HAP-1 (cell line): ENCODE measurements at regions not wholly inside any gene's neighbourhood (a gene's known extent, or its start where the extent isn't known, plus 50 kb on each side); places are given as distances from the start of the nearest gene placed in this dataset.

Source experiments
- DNase-seq, 2 experiments: peaks; one replicate each; pipeline ENCODE4 v3.0.0-alpha.2; 2016 to 2020; ENCODE audit warnings: low spot score in 2 of 2
- H3K27me3 ChIP-seq: fragments of 250-450 bp; sonication (Bioruptor Pico); 2 replicates; pipeline ENCODE4 v1.5.1; 2020; ENCODE audit warnings: low read depth, mild to moderate bottlenecking, moderate library complexity
- H3K36me3 ChIP-seq: fragments of 250-450 bp; sonication (Bioruptor Pico); replicated peaks from 2 replicates; pipeline ENCODE4 v1.5.1; 2020; ENCODE audit warnings: mild to moderate bottlenecking
- H3K4me1 ChIP-seq: fragments of 250-450 bp; sonication (Bioruptor Pico); 2 replicates; pipeline ENCODE4 v1.5.1; 2020; ENCODE audit warnings: mild to moderate bottlenecking
- H3K4me3 ChIP-seq: fragments of 250-450 bp; sonication (Bioruptor Pico); 2 replicates; pipeline ENCODE4 v1.5.1; 2020; ENCODE audit warnings: mild to moderate bottlenecking, moderate library complexity
- H3K9me3 ChIP-seq: fragments of 250-450 bp; sonication (Bioruptor Pico); 2 replicates; pipeline ENCODE4 v1.5.1; 2020; ENCODE audit warnings: mild to moderate bottlenecking, moderate library complexity
- in situ Hi-C: fragments of 300-500 bp; cut with MboI; formaldehyde crosslinking; loops from 3 replicates; pipeline ENCODE4 v1.14.3; 2020; ENCODE audit warnings: low sequenced_read_pairs, inconsistent platforms, mixed read lengths

GRCh38 chr9:90547896-90548295 lies 94.7 kb downstream of the DIRAS2 start:
- in situ Hi-C loops: no loop called here
- DNase-seq: no peak
- Histone ChIP-seq H3K4me1 (no peaks in the 10 kb centered on the region), H3K36me3 (no peaks in the 10 kb centered on the region), H3K27me3 (no peaks in the 10 kb centered on the region), H3K9me3 (no peaks in the 10 kb centered on the region), H3K4me3 (no peak overlapping the region)

DNA sequence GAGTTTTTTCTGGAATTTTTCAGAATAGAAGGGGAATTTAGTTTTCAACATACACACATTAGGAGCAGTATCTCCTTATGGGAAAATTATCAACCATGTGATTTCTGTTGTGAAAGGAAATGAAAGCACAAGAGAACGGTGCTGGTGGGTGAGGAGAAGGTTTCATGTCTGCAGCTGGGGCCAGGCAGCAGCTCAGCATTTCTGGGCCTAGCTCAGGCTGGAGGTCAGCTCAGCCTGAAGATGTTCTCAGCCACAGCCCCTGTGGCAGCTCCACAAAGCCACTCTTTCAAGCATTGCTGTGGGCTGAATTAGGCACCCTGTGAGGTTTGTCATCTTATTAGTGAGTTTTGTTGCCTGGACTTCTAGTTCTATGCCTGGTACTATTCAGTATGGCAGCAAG lies 90.3 kb downstream of the DIRAS2 start:
- no peaks in the 10 kb centered on the region for H3K4me1 ChIP-seq
- no peaks in the 10 kb centered on the region for H3K27me3 ChIP-seq
- in situ Hi-C loops: no loop called here
- no peaks in the 10 kb centered on the region for H3K36me3 ChIP-seq
- no peak overlapping the region for H3K4me3 ChIP-seq
- DNase-seq: no peak
- no peaks in the 10 kb centered on the region for H3K9me3 ChIP-seq

DNA sequence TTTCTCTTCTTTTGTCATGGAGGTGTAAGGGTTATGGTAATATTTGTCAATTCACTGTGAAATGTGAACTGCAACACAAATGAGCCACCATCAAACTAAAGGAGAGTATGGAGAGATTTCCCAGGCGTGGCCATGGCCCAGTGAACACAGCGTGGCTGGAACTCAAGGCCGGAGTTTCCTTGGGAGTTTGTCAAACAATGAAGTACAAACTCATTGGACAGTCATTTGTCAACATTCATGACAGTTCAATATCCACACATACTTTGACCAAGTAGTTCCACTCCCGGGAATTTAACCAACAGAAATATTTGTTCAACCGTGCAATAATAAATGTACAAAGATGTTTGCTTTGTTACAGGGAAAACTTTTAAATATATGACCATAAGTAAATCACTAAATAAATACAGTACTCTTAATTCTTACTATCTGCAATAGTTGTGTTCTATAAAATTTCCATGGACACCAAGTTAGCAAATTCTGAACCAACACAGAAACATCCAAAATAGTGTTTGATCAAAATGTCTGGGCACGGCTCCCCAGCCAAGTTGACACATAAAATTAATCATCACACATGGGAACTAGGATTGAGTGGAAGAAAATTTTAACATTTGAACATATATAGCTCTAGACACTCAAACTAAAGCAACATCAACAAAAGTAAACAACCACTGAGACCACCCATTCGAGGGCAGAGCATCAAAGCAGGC lies 87.1 kb downstream of the DIRAS2 start:
- H3K4me1 ChIP-seq: no peaks in the 10 kb centered on the region
- H3K27me3 ChIP-seq: no peaks in the 10 kb centered on the region
- no peaks in the 10 kb centered on the region for H3K36me3 ChIP-seq
- no peaks in the 10 kb centered on the region for H3K9me3 ChIP-seq
- no peak overlapping the region for H3K4me3 ChIP-seq
- in situ Hi-C loops: no loop called here
- no peak for DNase-seq

DNA sequence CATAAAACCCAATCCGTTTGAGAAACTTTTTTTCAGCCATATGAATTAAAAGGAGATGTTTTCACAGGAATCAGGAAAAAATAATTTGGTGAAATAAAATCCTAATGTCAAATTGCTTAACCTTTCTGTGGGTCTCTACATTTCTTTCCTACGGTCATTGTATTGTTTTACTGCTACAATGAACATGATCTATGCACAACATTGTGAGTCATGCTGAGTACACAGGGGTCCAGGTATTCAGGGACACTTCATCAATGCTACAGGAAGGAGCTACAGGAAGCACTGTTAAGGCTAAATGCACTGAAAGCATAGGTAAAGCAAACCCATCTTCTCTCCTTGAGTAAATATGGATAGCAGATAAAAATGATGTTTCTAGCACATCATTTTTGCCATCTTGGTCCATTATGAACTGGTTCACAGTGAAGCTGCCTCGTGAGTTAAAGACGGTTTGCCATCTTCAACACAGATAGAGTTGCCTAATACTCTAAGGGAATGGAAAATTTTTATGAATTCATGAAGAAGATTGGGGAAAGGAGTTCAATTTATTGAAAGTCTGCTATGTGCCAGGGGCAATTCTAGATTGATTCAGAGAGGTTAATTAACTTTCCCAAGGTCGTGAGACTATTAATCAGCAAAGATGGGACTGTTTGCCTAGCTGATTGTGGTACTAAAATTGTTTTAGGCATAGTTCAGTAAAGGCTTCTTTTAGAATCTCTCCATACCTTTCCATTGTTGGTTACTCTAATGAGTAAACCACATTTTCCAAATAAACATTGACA lies 85.5 kb downstream of the DIRAS2 start:
- Histone ChIP-seq H3K9me3 (no peaks in the 10 kb centered on the region), H3K4me1 (no peaks in the 10 kb centered on the region), H3K4me3 (no peak overlapping the region), H3K36me3 (no peaks in the 10 kb centered on the region), H3K27me3 (no peaks in the 10 kb centered on the region)
- DNase-seq: no peak
- in situ Hi-C loops: no loop called here

DNA sequence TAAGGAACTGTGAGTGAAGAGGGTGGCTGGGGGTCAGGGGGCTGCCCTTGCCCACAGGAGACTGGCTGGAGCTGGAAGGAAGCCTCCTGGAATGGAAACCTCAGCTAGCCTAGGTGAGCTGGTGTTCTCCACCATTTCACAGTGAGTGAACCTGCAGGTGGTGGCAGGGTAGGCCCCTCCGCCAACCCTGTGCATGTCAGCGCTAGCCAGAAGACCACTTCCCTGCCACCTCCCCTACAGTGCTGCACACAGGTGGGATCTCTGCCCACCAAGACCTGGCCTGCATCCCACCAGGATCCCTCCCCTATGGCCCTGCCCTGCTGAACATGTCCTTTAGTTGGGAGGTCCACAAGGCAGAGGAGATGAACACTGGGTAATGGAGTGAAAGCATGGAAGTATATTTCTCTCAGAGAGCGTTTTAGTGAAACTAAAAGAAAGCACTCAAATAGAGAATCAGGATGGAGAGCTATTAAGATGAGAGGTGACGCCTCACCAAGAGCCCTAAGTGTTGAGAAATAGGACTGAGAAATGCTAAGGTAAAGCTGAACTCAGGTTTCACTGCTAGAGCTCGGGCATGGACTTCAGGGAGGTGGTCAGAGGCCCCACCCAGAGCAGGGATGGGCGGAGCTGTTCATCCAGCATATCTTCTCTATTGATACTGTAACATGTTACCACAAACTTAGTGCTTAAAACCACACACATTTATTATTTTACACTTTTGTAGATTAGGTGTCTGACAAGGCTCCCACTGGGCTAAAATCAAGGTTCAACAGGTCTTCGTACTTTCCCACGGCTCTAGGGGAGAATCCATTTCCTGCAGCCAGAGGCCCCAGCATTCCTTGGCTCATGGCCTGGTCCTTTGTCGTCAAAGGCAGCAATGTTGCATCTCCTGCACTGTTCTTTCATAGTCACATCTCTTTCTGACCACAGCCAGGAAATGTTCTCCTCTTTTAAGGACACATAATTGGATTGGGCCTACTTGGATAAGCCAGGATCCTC lies 83.2 kb downstream of the DIRAS2 start:
- in situ Hi-C loops: no loop called here
- Histone ChIP-seq H3K27me3 (no peaks in the 10 kb centered on the region), H3K4me3 (no peak overlapping the region), H3K9me3 (no peaks in the 10 kb centered on the region), H3K4me1 (no peaks in the 10 kb centered on the region), H3K36me3 (no peaks in the 10 kb centered on the region)
- DNase-seq: no peak
